GM12891 (cell line): ENCODE measurements at regions not wholly inside any gene's neighbourhood (a gene's known extent, or its start where the extent isn't known, plus 50 kb on each side); places are given as distances from the start of the nearest gene placed in this dataset.

Source experiments
- DNase-seq: peaks from one replicate; pipeline ENCODE4 v3.0.0; 2011; ENCODE audit warnings: low spot score; ENCODE audit not compliant: insufficient read length
- FAIRE-seq: peaks from 2 replicates; lab custom pipeline; 2011; peaks lifted over from hg19 to GRCh38; lab: Jason Lieb, UNC
- PAX5 ChIP-seq: IDR thresholded peaks from 2 replicates; pipeline ENCODE4 v1.6.1; 2011; ENCODE audit warnings: low read length, moderate library complexity, mild to moderate bottlenecking; ENCODE audit not compliant: insufficient read depth, severe bottlenecking
- POLR2A ChIP-seq: IDR thresholded peaks from 2 replicates; pipeline ENCODE4 v1.6.1; 2011; ENCODE audit warnings: low read depth, low read length, control low read depth
- POLR2AphosphoS5 ChIP-seq: IDR thresholded peaks from 2 replicates; pipeline ENCODE4 v1.6.1; 2011; ENCODE audit warnings: low read depth, low read length, control low read depth
- POU2F2 ChIP-seq: IDR thresholded peaks from 2 replicates; pipeline ENCODE4 v1.6.1; 2011; ENCODE audit warnings: low read depth, mild to moderate bottlenecking, control low read depth, low read length, moderate library complexity
- SPI1 ChIP-seq: IDR thresholded peaks from 2 replicates; pipeline ENCODE4 v1.6.1; 2011; ENCODE audit warnings: low read depth, low read length, control low read depth
- TAF1 ChIP-seq: IDR thresholded peaks from 2 replicates; pipeline ENCODE4 v1.6.1; 2011; ENCODE audit warnings: low read depth, low read length, control low read depth

DNA sequence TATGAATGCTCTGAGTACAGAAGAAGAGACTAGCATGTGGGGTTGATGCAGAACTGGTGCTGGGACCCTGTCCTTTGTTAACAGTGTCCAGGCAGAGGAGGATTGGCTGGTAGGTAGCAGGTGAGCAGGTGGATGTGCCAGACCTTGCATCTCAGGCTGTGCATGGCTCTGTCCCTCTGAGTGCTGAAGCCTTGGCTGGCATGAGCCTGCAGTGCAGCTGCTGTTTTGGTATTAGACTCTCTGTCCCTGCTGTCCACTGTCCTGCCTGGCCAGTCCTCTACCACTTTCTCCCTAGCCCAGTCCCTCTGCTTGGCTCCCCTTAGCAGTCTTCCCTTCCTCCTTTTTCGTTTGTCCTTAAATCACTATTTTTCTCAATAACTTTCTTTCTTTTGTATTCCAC, 213.6 kb upstream of the ZBED5 start:
- no peak for FAIRE-seq
- TF ChIP-seq POLR2AphosphoS5 (no peak), POU2F2 (no peak), TAF1 (no peak), SPI1 (no peak), POLR2A (no peak), PAX5 (no peak)
- no peak for DNase-seq

DNA sequence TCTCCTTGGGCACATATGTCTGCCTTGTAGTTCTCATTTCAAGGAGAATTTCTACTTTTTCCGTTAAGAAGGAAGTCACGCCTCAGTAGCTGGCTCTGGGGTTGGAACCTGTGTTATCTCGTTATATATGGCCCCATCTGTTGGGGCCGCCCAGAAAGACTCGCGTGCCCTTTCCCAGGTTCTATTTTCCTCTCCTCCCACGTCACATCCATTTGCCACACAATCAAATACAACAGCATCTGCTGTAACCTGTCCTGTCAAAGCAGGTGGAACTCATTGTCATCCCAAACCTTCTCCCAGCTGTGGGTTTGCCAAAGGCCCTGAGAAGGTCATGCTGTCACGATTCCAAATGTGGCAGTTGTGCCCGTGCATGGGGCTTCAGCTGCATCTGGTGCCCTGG, 213.1 kb upstream of the ZBED5 start:
- DNase-seq (no peak), FAIRE-seq (no peak)
- TF ChIP-seq POLR2A (no peak), POU2F2 (no peak), POLR2AphosphoS5 (no peak), SPI1 (no peak), PAX5 (no peak), TAF1 (no peak)

DNA sequence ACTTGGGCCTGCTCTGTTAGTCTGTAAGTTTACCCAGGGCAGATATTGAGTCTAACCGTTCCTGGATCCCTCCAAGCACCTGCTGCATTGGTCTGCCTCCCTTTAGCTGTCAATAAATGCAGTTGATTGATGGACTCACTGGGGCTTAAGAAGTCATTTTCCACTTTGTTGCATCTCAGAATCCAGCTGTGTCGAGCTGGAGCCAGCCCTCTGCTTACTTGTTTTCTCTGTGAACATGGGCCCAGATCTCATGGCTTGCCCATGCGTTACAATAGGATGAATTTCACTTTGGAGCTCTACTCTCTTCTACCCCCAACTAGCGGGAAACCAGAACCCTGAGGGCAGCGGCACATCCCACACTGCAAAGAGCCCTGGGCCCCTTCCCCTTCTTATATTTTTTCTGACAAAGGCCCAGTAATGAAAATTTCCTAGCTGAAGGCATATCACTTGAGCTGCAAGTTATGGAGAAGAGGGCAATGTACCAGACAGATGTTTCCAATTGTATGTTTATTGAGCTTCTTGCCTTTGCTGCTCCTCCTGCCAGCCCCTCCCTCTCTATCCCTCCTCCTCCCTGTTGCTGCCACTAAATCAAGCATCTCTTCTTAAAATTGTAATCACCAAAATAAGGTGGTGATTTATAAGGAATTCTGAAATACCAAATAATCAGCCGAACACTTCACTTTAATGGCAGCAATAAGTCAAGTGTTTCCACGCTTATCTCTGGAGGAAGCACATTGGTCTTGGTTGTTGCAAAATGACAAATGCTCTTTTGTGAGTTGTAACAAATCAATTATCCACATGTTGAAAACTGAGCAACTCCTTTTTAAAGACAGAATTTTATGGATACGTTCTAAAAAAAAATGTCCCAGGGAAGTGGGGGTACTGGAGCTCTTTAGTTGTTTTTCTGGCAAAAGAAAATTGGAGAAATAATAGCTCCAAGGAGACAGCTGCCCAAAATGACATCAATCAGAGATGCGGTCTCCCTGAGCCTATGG, 212.3 kb upstream of the ZBED5 start:
- FAIRE-seq = no peak
- DNase-seq = no peak
- TF ChIP-seq POLR2A (no peak), POU2F2 (no peak), PAX5 (no peak), POLR2AphosphoS5 (no peak), SPI1 (no peak), TAF1 (no peak)

DNA sequence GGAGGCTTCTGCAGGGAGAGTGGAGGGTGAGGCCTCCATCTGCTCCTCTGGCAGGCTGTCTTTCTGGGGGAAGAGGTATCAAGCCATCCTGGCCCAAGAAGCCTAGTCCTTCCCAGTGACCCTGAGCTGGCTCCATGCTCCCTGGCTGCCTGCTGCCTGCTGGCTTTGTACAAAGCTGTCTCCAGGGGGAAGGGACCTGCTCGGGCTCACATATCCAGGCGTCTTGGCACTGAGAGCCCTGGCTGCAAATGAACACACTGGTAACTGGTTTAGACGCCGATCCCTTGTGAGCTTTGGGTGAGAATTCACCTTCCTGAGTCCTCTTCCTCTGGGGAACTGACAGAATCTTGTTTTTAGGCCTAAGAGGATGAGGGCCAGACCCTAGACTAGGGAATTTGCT, 210.3 kb upstream of the ZBED5 start:
- TF ChIP-seq SPI1 (no peak), TAF1 (no peak), PAX5 (no peak), POLR2A (no peak), POLR2AphosphoS5 (no peak), POU2F2 (no peak)
- FAIRE-seq (no peak), DNase-seq (no peak)

DNA sequence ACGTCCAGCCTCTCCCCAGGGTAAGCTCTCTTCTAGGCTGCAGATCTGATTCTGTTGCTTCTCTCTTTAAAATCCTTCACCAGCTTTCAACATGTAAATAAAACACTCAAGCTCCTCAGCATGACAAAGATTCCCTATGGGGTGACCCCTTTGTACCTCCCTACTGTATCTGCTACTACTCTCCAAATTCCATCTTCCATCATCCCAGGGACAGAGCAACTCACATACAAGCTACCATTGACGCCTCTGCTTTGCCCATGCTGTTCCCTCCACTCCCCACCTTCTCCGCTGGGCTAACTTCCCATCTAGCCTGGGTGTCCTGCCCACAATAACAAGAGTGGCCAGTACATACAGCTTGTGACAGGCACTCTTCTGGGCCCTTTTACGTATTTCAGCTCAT, 207.5 kb upstream of the ZBED5 start:
- no peak for TF ChIP-seq POLR2A
- TF ChIP-seq PAX5 = no peak
- TF ChIP-seq TAF1 = no peak
- no peak for TF ChIP-seq POU2F2
- no peak for TF ChIP-seq POLR2AphosphoS5
- no peak for TF ChIP-seq SPI1
- FAIRE-seq (no peak), DNase-seq (no peak)

DNA sequence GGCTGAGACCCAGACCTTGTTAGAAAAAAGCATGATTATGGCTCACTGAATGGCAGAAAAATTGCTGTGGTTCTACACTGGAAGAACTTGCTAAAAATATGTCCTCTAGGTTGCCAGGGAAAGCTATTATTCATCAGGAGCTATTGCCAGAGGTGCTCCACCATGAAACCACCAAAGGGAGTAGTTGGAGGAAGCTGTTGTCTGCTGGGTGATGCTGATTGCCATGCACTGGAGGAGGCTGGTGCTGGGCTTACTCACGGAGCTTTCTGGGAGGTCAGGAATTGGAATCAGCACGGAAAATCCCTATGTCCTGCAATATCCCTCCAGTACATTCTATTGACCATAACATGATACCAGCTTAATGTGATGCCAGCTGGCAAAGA, 199.6 kb upstream of the ZBED5 start:
- FAIRE-seq (no peak), DNase-seq (no peak)
- TF ChIP-seq SPI1 = no peak
- TF ChIP-seq POLR2A = no peak
- no peak for TF ChIP-seq POLR2AphosphoS5
- TF ChIP-seq PAX5 = no peak
- TF ChIP-seq POU2F2 = no peak
- no peak for TF ChIP-seq TAF1

DNA sequence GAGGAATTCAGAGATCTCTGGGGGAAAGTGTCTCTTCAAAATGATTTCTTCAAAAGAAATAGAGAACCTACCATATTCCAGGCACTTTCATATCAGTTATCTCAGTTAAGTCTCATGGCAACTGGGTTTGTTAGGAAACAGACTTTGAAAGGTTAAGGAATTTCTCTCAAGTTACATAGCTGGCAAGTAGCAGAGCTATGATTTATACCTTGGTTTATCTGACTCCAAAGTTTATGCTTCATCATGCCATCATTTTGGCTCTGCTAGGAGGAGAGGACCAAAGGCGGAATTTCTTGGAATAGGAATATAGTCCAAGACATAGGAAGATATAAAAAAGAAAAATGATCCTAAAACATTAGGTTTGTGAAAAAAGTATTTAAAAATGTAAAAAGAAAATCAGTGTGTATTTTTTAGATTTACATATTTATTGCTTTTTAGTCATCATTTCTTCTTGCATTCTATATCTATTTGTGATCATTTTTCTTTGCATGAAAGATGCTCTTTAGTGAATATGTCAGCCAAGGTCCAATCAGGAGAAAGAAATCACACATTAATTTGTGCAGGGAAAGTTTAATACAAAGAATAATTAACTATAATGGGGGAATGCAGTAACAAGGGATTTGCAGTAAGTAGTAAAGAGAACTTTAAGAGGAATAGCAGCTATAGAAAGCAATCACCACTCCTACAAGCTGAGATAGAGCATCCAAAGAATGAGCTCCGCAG, 199.1 kb upstream of the ZBED5 start:
- TF ChIP-seq POU2F2 (no peak), POLR2A (no peak), POLR2AphosphoS5 (no peak), PAX5 (no peak), TAF1 (no peak), SPI1 (no peak)
- no peak for DNase-seq
- FAIRE-seq = no peak

DNA sequence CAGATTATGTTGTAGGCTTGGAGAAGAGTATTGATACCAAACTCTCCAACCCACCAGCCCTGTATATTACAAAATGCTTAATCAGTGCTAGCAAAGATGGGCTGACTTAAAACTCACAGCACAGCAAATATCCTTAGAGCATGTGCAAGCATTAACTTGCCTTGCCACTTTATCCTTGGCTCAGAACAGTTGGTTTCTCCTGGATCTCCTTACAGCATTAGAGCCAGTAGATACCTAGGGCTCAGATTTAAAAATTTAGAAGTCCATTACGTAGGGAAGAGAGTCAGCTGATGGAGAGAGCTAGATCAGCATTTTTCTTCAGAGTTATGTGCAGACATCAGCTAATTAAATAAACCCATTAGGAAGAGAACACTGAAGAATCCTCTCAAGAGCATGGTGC, 198.5 kb upstream of the ZBED5 start:
- FAIRE-seq (no peak), DNase-seq (no peak)
- TF ChIP-seq POU2F2 (no peak), POLR2A (no peak), PAX5 (no peak), TAF1 (no peak), SPI1 (no peak), POLR2AphosphoS5 (no peak)

DNA sequence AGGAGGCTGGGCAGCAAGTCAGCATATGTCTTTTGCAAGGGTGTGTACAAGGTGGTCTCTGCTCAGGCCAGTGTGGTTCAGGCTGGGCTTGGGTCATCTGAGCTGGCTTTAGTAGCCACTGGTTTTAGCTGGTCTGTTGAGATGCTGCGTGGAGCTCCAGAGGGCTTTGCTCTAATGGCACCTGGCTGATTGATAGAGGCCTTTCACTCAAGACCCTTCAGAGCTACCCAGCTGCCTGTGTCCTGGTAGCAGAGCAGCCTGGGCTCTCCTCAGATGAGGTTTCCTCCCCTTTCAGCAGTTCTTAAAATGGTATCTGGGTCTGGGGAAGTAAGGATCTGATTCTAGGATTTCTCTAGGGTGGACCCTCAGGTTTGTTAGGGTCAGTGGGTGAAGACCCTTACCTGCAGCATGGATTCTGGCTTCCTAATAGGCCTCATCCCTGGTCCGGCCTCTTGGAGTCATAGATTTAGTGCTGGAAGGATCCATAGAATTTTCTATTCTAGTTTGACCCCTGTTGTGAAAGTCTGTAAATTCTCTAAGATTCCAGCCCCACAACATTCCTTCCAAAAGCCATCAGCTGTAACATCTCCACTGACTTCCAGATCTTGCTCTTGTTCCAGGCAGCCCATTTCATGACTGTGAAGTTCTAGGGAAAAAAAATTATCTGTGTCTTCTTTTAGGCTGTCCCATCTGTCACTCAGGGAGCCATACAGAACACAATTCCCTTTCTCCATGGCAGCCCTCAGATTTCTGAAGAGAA, 190.2 kb upstream of the ZBED5 start:
- TF ChIP-seq TAF1 (no peak), POU2F2 (no peak), POLR2A (no peak), PAX5 (no peak), POLR2AphosphoS5 (no peak), SPI1 (no peak)
- DNase-seq (no peak), FAIRE-seq (no peak)

DNA sequence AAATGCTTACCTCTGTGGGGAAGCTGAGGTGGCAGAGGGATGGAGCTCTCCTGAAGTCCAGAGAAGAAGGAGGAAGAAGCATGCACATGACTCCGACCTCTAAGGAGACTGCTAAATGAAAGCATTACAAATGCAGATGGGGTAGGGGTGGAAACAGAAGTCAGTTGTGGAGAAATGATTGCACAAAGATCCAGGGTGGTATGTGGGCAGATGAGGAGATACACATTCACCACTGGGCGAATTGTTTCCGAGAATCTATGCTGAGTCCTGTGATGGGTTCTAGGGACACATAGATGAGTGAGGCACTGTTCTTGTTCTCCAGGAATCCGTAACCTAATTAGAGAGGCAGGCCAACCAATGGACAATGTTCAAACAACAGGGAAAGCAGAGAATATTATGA, 188.9 kb upstream of the ZBED5 start:
- FAIRE-seq (no peak), DNase-seq (no peak)
- TF ChIP-seq POU2F2 (no peak), PAX5 (no peak), SPI1 (no peak), TAF1 (no peak)
